ENCODE measurements at regions not wholly inside any gene's neighbourhood (a gene's known extent, or its start where the extent isn't known, plus 50 kb on each side); places are given as distances from the start of the nearest gene placed in this dataset.

DNA sequence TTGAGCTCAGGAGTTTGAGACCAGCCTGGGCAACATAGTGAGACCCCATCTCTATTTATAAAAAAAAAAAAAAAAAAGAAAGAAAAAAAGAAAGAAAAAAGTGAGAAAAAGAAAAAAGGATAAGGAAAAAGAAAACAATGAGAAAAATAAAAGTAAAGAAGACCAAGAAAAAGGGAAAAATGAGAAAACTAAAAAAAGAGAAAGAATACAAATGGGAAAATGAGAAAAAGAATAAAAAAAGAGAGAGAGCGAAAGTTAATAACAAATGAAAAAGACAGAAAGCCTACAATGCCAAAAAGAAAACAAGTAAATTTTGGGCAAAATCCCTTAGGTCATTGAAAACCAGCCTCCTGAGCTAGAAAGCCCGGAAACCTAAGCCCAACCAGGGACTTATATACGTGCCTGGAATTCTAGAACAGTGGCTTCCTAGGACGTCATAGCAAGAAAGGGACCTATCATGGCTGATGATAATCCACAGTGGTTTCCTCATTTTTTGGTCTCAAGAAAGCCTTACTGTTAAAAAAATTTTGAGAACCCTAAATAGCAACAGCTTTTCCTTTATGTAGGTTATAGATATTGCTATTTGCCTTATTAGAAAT, 131.7 kb upstream of the CLINT1 start:
- ATAC-seq = no peak
- intact Hi-C loops (cut with micrococcal nuclease) = no loop called here

DNA sequence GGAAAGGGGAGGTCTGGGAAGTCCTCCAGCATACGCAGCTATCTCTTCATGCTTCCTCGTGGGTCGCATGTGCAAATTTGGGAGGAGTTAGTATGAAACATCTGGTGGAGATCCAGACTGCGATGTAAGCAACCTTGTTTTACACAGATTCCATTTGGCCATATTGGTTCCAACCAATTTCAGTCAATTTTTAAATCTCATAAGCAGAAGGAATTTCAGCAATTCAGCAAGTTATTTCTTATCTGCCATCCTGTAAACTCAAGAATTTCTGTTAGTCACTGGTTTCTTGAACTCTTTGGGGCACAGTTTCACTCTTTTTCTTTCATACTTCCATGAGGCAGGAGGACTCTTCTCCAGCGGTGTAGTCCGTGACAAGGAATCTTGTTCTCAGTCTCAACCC, 130.4 kb upstream of the CLINT1 start:
- WGBS (ENCODE audit: insufficient coverage) = 93% methylated on average over 6 of the region's 6 CpGs
- Mint-ChIP-seq H3K4me3 (no peak overlapping the region), H3K27me3 (ENCODE audit: low read depth in 2 of 2) (peaks cover 34 to 37% of the 10 kb centered on the region in 2 donors), H3K36me3 (no peaks in the 10 kb centered on the region), H3K4me1 (peaks cover 3% of the 10 kb centered on the region in 2 donors), H3K9me3 (no peaks in the 10 kb centered on the region), H3K27ac (no peak overlapping the region)
- no peaks in the 10 kb centered on the region for H3K36me3 ChIP-seq (ENCODE audit: control insufficient read depth, insufficient read depth, low read length)
- ATAC-seq (no peak), DNase-seq (no peak)
- H3K4me3 ChIP-seq (ENCODE audit: low read length) = no peak overlapping the region
- peaks cover 9% of the 10 kb centered on the region for H3K4me1 ChIP-seq (ENCODE audit: control insufficient read depth, insufficient read depth, low read length)
- intact Hi-C loops (cut with micrococcal nuclease) = no loop called here
- H3K27me3 ChIP-seq (ENCODE audit: control insufficient read depth, insufficient read depth, low read length) = peaks cover 10% of the 10 kb centered on the region
- TF ChIP-seq, protein P1, sequence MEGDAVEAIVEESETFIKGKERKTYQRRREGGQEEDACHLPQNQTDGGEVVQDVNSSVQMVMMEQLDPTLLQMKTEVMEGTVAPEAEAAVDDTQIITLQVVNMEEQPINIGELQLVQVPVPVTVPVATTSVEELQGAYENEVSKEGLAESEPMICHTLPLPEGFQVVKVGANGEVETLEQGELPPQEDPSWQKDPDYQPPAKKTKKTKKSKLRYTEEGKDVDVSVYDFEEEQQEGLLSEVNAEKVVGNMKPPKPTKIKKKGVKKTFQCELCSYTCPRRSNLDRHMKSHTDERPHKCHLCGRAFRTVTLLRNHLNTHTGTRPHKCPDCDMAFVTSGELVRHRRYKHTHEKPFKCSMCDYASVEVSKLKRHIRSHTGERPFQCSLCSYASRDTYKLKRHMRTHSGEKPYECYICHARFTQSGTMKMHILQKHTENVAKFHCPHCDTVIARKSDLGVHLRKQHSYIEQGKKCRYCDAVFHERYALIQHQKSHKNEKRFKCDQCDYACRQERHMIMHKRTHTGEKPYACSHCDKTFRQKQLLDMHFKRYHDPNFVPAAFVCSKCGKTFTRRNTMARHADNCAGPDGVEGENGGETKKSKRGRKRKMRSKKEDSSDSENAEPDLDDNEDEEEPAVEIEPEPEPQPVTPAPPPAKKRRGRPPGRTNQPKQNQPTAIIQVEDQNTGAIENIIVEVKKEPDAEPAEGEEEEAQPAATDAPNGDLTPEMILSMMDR (IDR thresholded peaks at IDR 0.05) = no peak
- H3K27ac ChIP-seq (ENCODE audit: low read length) = no peak overlapping the region
- H3K9me3 ChIP-seq (ENCODE audit: control insufficient read depth, insufficient read depth, low read length) = no peaks in the 10 kb centered on the region

More for the DNA sequence above, 131.7 kb upstream of the CLINT1 start:
- no peaks in the 10 kb centered on the region for H3K36me3 Mint-ChIP-seq
- peaks cover 37 to 51% of the 10 kb centered on the region in 2 donors for H3K27me3 Mint-ChIP-seq (ENCODE audit: low read depth in 2 of 2)
- H3K4me1 Mint-ChIP-seq = peaks cover 12 to 13% of the 10 kb centered on the region in 2 donors
- H3K4me3 Mint-ChIP-seq = no peak overlapping the region
- no peak overlapping the region for H3K4me3 ChIP-seq (ENCODE audit: low read length)
- DNase-seq = no peak
- TF ChIP-seq, protein P1 (IDR thresholded peaks at IDR 0.05) = no peak
- H3K4me1 ChIP-seq (ENCODE audit: control insufficient read depth, insufficient read depth, low read length) = peaks cover 19% of the 10 kb centered on the region
- no peaks in the 10 kb centered on the region for H3K9me3 Mint-ChIP-seq
- no peaks in the 10 kb centered on the region for H3K9me3 ChIP-seq (ENCODE audit: control insufficient read depth, insufficient read depth, low read length)
- no peak overlapping the region for H3K27ac ChIP-seq (ENCODE audit: low read length)
- WGBS (ENCODE audit: insufficient coverage) = 96% methylated on average over 4 of the region's 4 CpGs
- H3K36me3 ChIP-seq (ENCODE audit: control insufficient read depth, insufficient read depth, low read length) = no peaks in the 10 kb centered on the region
- no peak overlapping the region for H3K27ac Mint-ChIP-seq
- H3K27me3 ChIP-seq (ENCODE audit: control insufficient read depth, insufficient read depth, low read length) = peaks cover 17% of the 10 kb centered on the region

DNA sequence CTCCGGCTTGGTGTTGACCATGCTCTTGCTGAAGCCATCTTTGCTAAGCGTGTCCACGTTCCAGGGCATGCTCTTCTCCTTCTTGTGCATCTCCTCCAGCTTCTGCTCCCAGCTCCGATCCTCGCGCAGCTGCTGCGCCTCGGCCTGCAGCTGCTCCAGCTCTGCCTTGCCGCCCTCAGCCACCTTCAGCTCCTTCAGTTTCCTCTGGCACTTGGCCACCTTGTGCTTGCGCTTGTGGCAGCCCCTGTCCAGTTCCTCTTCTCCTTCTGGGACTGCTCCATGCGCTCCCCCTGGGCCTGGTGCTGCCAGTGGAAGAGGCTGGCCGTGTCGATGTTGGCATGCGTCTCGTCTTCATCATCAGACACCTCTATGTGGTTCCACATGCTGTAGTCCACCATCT, 128.3 kb upstream of the CLINT1 start:
- H3K36me3 Mint-ChIP-seq = no peaks in the 10 kb centered on the region
- H3K9me3 Mint-ChIP-seq = no peaks in the 10 kb centered on the region
- H3K4me1 Mint-ChIP-seq = no peaks in the 10 kb centered on the region
- Histone ChIP-seq H3K27ac (ENCODE audit: low read length) (no peak overlapping the region), H3K9me3 (ENCODE audit: control insufficient read depth, insufficient read depth, low read length) (no peaks in the 10 kb centered on the region), H3K36me3 (ENCODE audit: control insufficient read depth, insufficient read depth, low read length) (no peaks in the 10 kb centered on the region), H3K27me3 (ENCODE audit: control insufficient read depth, insufficient read depth, low read length) (peaks cover 6% of the 10 kb centered on the region), H3K4me1 (ENCODE audit: control insufficient read depth, insufficient read depth, low read length) (no peaks in the 10 kb centered on the region), H3K4me3 (ENCODE audit: low read length) (no peak overlapping the region)
- no peak overlapping the region for H3K4me3 Mint-ChIP-seq
- peaks cover 28 to 42% of the 10 kb centered on the region in 2 donors for H3K27me3 Mint-ChIP-seq (ENCODE audit: low read depth in 2 of 2)
- DNase-seq = no peak
- intact Hi-C loops (cut with micrococcal nuclease) = no loop called here
- no peak overlapping the region for H3K27ac Mint-ChIP-seq
- TF ChIP-seq, protein P1 (IDR thresholded peaks at IDR 0.05) = no peak
- WGBS (ENCODE audit: insufficient coverage) = 95% methylated on average over 15 of the region's 15 CpGs
- ATAC-seq = no peak

DNA sequence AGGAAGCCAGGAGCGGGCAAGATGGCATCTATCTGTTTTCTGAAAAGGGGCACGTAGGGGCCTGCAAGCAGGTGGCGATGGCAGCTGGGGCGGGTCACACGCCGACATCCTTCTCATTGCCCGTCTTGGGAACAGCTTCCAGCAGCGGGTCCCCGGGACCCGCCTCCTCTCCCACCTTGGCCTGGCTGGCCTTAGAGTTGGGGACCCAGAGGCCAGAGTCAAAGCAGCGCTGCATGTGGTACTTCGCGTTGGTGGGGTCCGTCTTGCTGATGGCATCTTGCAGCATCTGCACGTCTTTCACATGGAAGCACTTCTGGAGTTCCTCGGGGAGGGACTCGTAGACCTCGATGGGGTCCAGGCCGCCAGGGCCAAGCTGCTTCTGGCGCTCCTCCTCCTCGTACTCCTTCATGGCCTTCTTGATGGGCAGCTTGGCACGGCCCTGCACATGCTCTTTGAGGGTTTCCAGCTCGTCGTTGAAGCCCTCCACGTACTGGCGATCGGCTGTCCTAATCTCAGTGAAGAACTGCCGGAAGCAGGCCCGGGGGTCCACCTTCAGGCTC, 127.6 kb upstream of the CLINT1 start:
- Histone ChIP-seq H3K9me3 (ENCODE audit: control insufficient read depth, insufficient read depth, low read length) (no peaks in the 10 kb centered on the region), H3K27me3 (ENCODE audit: control insufficient read depth, insufficient read depth, low read length) (peaks cover 2% of the 10 kb centered on the region), H3K27ac (ENCODE audit: low read length) (no peak overlapping the region), H3K4me1 (ENCODE audit: control insufficient read depth, insufficient read depth, low read length) (no peaks in the 10 kb centered on the region), H3K36me3 (ENCODE audit: control insufficient read depth, insufficient read depth, low read length) (no peaks in the 10 kb centered on the region), H3K4me3 (ENCODE audit: low read length) (no peak overlapping the region)
- TF ChIP-seq, protein P1 (IDR thresholded peaks at IDR 0.05) = no peak
- intact Hi-C loops (cut with micrococcal nuclease) = no loop called here
- no peaks in the 10 kb centered on the region for H3K9me3 Mint-ChIP-seq
- DNase-seq (no peak), ATAC-seq (no peak)
- H3K4me3 Mint-ChIP-seq = no peak overlapping the region
- no peaks in the 10 kb centered on the region for H3K36me3 Mint-ChIP-seq
- no peaks in the 10 kb centered on the region for H3K4me1 Mint-ChIP-seq
- no peak overlapping the region for H3K27ac Mint-ChIP-seq
- WGBS (ENCODE audit: insufficient coverage) = 96% methylated on average over 29 of the region's 29 CpGs
- peaks cover 23 to 38% of the 10 kb centered on the region in 2 donors for H3K27me3 Mint-ChIP-seq (ENCODE audit: low read depth in 2 of 2)

All from natural killer cell (primary cell).